ENCODE measurements at regions not wholly inside any gene's neighbourhood (a gene's known extent, or its start where the extent isn't known, plus 50 kb on each side); places are given as distances from the start of the nearest gene placed in this dataset.

- no peak for TF ChIP-seq CTCF (IDR thresholded peaks at IDR 0.05; ENCODE audit: insufficient read depth, low read length, poor library complexity, severe bottlenecking)
- Histone ChIP-seq H3K27me3 (ENCODE audit: control insufficient read depth, insufficient read depth, low read length) (no peaks in the 10 kb centered on the region), H3K4me3 (ENCODE audit: low read depth, low read length) (no peak overlapping the region), H3K36me3 (ENCODE audit: control insufficient read depth, insufficient read depth, low read length) (no peaks in the 10 kb centered on the region)
- no peak for DNase-seq (ENCODE audit: low read depth)
These were observed 230.5 kb downstream of the FIGN start for GRCh38 chr2:163505281-163505680.

- Histone ChIP-seq H3K4me3 (ENCODE audit: low read depth, low read length) (no peak overlapping the region), H3K27me3 (ENCODE audit: control insufficient read depth, insufficient read depth, low read length) (no peaks in the 10 kb centered on the region), H3K36me3 (ENCODE audit: control insufficient read depth, insufficient read depth, low read length) (no peaks in the 10 kb centered on the region)
- DNase-seq (ENCODE audit: low read depth), result no peak
- no peak for TF ChIP-seq CTCF (IDR thresholded peaks at IDR 0.05; ENCODE audit: insufficient read depth, low read length, poor library complexity, severe bottlenecking)
These were observed 242.2 kb downstream of the FIGN start for GRCh38 chr2:163493359-163494298.

GRCh38 chr2:163491850-163492249, 244.0 kb downstream of the FIGN start:
- no peaks in the 10 kb centered on the region for H3K27me3 ChIP-seq (ENCODE audit: control insufficient read depth, insufficient read depth, low read length)

GRCh38 chr2:163490281-163490680, 245.5 kb downstream of the FIGN start:
- Histone ChIP-seq H3K36me3 (ENCODE audit: control insufficient read depth, insufficient read depth, low read length) (no peaks in the 10 kb centered on the region), H3K27me3 (ENCODE audit: control insufficient read depth, insufficient read depth, low read length) (no peaks in the 10 kb centered on the region), H3K4me3 (ENCODE audit: low read depth, low read length) (no peak overlapping the region)
- no peak for TF ChIP-seq CTCF (IDR thresholded peaks at IDR 0.05; ENCODE audit: insufficient read depth, low read length, poor library complexity, severe bottlenecking)
- no peak for DNase-seq (ENCODE audit: low read depth)

More at GRCh38 chr2:163491850-163492249, 244.0 kb downstream of the FIGN start:
- no peak for TF ChIP-seq CTCF (IDR thresholded peaks at IDR 0.05; ENCODE audit: insufficient read depth, low read length, poor library complexity, severe bottlenecking)
- Histone ChIP-seq H3K36me3 (ENCODE audit: control insufficient read depth, insufficient read depth, low read length) (no peaks in the 10 kb centered on the region), H3K4me3 (ENCODE audit: low read depth, low read length) (no peak overlapping the region)
- DNase-seq (ENCODE audit: low read depth), result no peak

GRCh38 chr2:163481515-163481914, 254.3 kb downstream of the FIGN start:
- no peak for TF ChIP-seq CTCF (IDR thresholded peaks at IDR 0.05; ENCODE audit: insufficient read depth, low read length, poor library complexity, severe bottlenecking)
- H3K27me3 ChIP-seq (ENCODE audit: control insufficient read depth, insufficient read depth, low read length), result no peaks in the 10 kb centered on the region
- no peak for DNase-seq (ENCODE audit: low read depth)
- no peaks in the 10 kb centered on the region for H3K36me3 ChIP-seq (ENCODE audit: control insufficient read depth, insufficient read depth, low read length)
- H3K4me3 ChIP-seq (ENCODE audit: low read depth, low read length), result no peak overlapping the region

Data from kidney epithelial cell (primary cell).